ENCODE measurements at regions not wholly inside any gene's neighbourhood (a gene's known extent, or its start where the extent isn't known, plus 50 kb on each side); places are given as distances from the start of the nearest gene placed in this dataset.
"Not testable (repeated sequence)": the region's sequence is repeated elsewhere in the genome, so short reads cannot be mapped to it uniquely, and the experiment has no call there.

- DNase-seq: no peak
These were observed 49.7 kb downstream of the SIPA1L2 start for GRCh38 chr1:232579958-232580941.

GRCh38 chr1:232579466-232579865 lies 50.5 kb downstream of the SIPA1L2 start:
- no peak for DNase-seq

GRCh38 chr1:232578651-232579195 lies 51.2 kb downstream of the SIPA1L2 start:
- no peak for DNase-seq

GRCh38 chr1:232577772-232578171 lies 52.2 kb downstream of the SIPA1L2 start:
- DNase-seq: no peak

GRCh38 chr1:232576537-232576936 lies 53.4 kb downstream of the SIPA1L2 start:
- no peak for DNase-seq

GRCh38 chr1:232575763-232576040 lies 54.2 kb downstream of the SIPA1L2 start:
- DNase-seq: no peak

GRCh38 chr1:232574889-232575762 lies 54.8 kb downstream of the SIPA1L2 start:
- no peak for DNase-seq

- no peak for DNase-seq
These were observed 55.9 kb downstream of the SIPA1L2 start for GRCh38 chr1:232574077-232574476.

GRCh38 chr1:232571523-232571922 lies 58.4 kb downstream of the SIPA1L2 start:
- no peak for DNase-seq

GRCh38 chr1:232570007-232570406 lies 59.9 kb downstream of the SIPA1L2 start:
- no peak for DNase-seq

GRCh38 chr1:232569554-232569921 lies 60.4 kb downstream of the SIPA1L2 start:
- DNase-seq: not testable (repeated sequence)

- no peak for DNase-seq
These were observed 60.9 kb downstream of the SIPA1L2 start for GRCh38 chr1:232568906-232569553.

GRCh38 chr1:232568331-232568852 lies 61.5 kb downstream of the SIPA1L2 start:
- no peak for DNase-seq

- no peak for DNase-seq
These were observed 63.8 kb downstream of the SIPA1L2 start for GRCh38 chr1:232566093-232566492.

GRCh38 chr1:232562855-232563510 lies 67.0 kb downstream of the SIPA1L2 start:
- DNase-seq: no peak

- DNase-seq: no peak
These were observed 68.6 kb downstream of the SIPA1L2 start for GRCh38 chr1:232561381-232561780.

GRCh38 chr1:232560940-232561339 lies 69.0 kb downstream of the SIPA1L2 start:
- DNase-seq: no peak

- DNase-seq: no peak
These were observed 71.0 kb downstream of the SIPA1L2 start for GRCh38 chr1:232558954-232559353.

- DNase-seq: no peak
These were observed 72.3 kb downstream of the SIPA1L2 start for GRCh38 chr1:232557502-232558191.

- no peak for DNase-seq
These were observed 72.8 kb downstream of the SIPA1L2 start for GRCh38 chr1:232557096-232557495.

- DNase-seq: no peak
These were observed 73.6 kb downstream of the SIPA1L2 start for GRCh38 chr1:232556351-232556750.
